Immature natural killer cell (primary cell): ENCODE measurements at regions not wholly inside any gene's neighbourhood (a gene's known extent, or its start where the extent isn't known, plus 50 kb on each side); places are given as distances from the start of the nearest gene placed in this dataset.

Experiments used
- DNase-seq, 3 donors: peaks; one replicate each; pipeline ENCODE4 v3.0.0; 2022; ENCODE audit warnings: mixed read lengths in 1 of 3
- H3K27ac Mint-ChIP-seq, 6 donors: one replicate each; pipeline ENCODE4 v1.8.0; 2020; ENCODE audit warnings: mixed read lengths in 6 of 6, mild to moderate bottlenecking in 5 of 6, inconsistent platforms in 4 of 6, moderate library complexity in 3 of 6
- H3K27me3 Mint-ChIP-seq, 3 donors: one replicate each; pipeline ENCODE4 v1.8.0; 2020 to 2021; ENCODE audit warnings: low read depth in 3 of 3, mild to moderate bottlenecking in 3 of 3, mixed read lengths in 3 of 3, moderate library complexity in 3 of 3, inconsistent platforms in 1 of 3
- H3K36me3 Mint-ChIP-seq, 3 donors: one replicate each; pipeline ENCODE4 v1.8.0; 2020; ENCODE audit warnings: mixed read lengths in 3 of 3, inconsistent platforms in 2 of 3, mild to moderate bottlenecking in 2 of 3
- H3K4me1 Mint-ChIP-seq, 2 donors: one replicate each; pipeline ENCODE4 v1.8.0; 2020; ENCODE audit warnings: inconsistent platforms in 2 of 2, mild to moderate bottlenecking in 2 of 2, mixed read lengths in 2 of 2, moderate library complexity in 1 of 2
- H3K4me3 Mint-ChIP-seq, 5 donors: one replicate each; pipeline ENCODE4 v1.8.0; 2020; ENCODE audit warnings: mild to moderate bottlenecking in 5 of 5, mixed read lengths in 5 of 5, inconsistent platforms in 3 of 5, moderate library complexity in 3 of 5
- H3K9me3 Mint-ChIP-seq, 6 donors: one replicate each; pipeline ENCODE4 v1.8.0; 2020; ENCODE audit warnings: mild to moderate bottlenecking in 6 of 6, mixed read lengths in 6 of 6, inconsistent platforms in 4 of 6, moderate library complexity in 3 of 6

DNA sequence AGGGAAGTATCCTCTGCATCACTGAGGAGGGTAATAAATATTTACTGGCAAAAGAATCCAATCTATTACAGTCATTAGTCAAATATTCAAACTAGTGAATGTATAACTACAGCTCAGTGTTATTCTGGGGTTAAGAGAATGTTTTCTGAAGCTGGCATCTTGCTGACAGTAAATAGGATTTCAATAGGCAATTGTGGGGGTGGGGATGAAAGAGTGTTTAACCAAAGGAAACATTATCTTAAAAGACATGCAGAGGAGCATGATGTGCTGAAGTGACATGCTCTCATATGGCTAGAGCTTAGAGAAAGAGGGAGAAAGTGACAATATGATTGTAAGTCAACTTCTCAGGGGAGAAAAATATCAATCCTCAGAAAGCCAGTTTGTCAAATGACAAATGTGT, 618.4 kb upstream of the RIOK2 start:
- Mint-ChIP-seq H3K27me3 (no peaks in the 10 kb centered on the region), H3K9me3 (peaks cover 4 to 26% (median 10%) of the 10 kb centered on the region in 6 donors)

DNA sequence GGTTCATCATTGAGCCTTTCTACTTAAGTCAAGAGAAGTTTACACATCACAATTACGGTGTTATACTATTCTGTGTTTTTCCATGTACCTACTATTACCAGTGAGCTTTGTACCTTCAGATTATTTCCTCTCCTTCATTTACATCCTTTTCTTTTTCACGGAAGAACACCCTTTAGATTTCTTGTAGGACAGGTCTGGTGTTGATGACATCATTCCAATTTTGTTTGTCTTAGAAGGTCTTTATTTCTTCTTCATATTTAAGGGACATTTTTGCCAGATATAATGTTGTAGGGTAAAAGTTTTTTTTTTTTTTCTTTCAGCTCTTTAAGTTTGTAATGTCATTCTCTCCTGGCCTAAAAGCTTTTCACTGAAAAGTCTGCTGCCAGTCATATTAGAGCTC, 637.1 kb upstream of the RIOK2 start:
- Mint-ChIP-seq H3K4me3 (no peak overlapping the region), H3K27ac (no peak overlapping the region), H3K27me3 (peaks cover 0 to 6% (median 0%) of the 10 kb centered on the region in 3 donors), H3K4me1 (no peaks in the 10 kb centered on the region), H3K36me3 (peaks cover 0 to 3% (median 0%) of the 10 kb centered on the region in 3 donors), H3K9me3 (peaks cover 9 to 42% (median 20%) of the 10 kb centered on the region in 6 donors)
- DNase-seq, result no peak

More for the DNA sequence above, 618.4 kb upstream of the RIOK2 start:
- Mint-ChIP-seq H3K27ac (no peak overlapping the region), H3K4me1 (no peaks in the 10 kb centered on the region), H3K4me3 (no peak overlapping the region), H3K36me3 (no peaks in the 10 kb centered on the region)
- no peak for DNase-seq

DNA sequence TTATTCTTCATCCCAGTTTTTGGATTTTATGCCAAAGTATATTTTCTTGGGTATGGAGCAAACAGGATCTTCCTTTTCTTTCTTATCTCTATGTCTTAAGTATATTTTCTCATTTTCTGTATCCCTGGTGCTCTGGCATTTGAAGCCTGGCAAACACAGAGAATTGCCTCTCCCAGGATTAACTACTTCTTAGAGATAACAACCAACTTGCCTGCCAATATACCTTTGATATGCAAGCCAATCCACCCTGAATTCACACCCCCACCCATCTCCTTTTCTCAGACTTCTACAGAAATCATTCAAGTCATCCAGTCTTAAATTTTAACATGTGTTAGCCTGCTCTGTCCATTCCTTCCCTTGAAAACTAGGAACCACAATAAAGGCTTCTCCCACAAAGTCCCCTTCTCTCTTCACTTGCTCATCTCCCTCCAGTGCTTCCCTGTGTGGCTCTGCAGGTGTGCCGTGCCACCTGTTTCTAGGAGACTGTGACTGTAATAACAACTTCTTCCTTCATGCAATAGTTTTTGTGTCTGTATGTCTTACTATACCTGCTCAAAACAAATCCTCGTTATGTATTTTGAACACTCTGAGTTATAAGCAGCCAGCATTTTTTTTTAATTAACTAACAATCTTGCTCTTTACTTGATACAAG, 649.7 kb upstream of the RIOK2 start:
- H3K9me3 Mint-ChIP-seq, result peaks cover 4 to 29% (median 9%) of the 10 kb centered on the region in 6 donors
- no peak for DNase-seq
- no peaks in the 10 kb centered on the region for H3K4me1 Mint-ChIP-seq
- peaks cover 0 to 2% (median 2%) of the 10 kb centered on the region in 3 donors for H3K27me3 Mint-ChIP-seq
- no peaks in the 10 kb centered on the region for H3K36me3 Mint-ChIP-seq
- H3K27ac Mint-ChIP-seq, result no peak overlapping the region
- no peak overlapping the region for H3K4me3 Mint-ChIP-seq

GRCh38 chr5:97834561-97834960, 651.5 kb upstream of the RIOK2 start:
- Mint-ChIP-seq H3K36me3 (no peaks in the 10 kb centered on the region), H3K4me1 (no peaks in the 10 kb centered on the region), H3K9me3 (peaks cover 1 to 21% (median 8%) of the 10 kb centered on the region in 6 donors), H3K27ac (no peak overlapping the region), H3K27me3 (peaks cover 0 to 2% (median 2%) of the 10 kb centered on the region in 3 donors), H3K4me3 (no peak overlapping the region)
- DNase-seq, result no peak

DNA sequence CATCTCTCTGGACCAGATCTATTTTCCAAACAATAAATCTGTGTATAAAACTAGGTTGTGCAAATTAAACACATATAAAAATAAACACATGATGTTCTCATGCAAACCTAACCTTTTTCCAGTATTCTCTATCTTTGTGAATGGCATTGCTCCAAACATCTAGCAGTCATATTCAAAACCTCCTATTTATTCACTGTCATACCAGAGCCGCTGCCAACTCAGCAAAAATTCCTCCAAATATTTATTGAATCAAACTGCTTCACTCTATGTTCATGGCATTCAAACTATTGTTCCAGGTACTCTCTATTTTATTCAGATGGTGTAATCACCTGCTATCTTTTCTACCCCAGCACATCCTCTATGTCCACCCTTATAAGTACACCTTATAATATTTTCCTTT, 652.1 kb upstream of the RIOK2 start:
- Mint-ChIP-seq H3K4me1 (no peaks in the 10 kb centered on the region), H3K36me3 (no peaks in the 10 kb centered on the region), H3K4me3 (no peak overlapping the region), H3K27ac (no peak overlapping the region), H3K9me3 (peaks cover 1 to 19% (median 8%) of the 10 kb centered on the region in 6 donors), H3K27me3 (peaks cover 0 to 2% (median 2%) of the 10 kb centered on the region in 3 donors)
- no peak for DNase-seq

DNA sequence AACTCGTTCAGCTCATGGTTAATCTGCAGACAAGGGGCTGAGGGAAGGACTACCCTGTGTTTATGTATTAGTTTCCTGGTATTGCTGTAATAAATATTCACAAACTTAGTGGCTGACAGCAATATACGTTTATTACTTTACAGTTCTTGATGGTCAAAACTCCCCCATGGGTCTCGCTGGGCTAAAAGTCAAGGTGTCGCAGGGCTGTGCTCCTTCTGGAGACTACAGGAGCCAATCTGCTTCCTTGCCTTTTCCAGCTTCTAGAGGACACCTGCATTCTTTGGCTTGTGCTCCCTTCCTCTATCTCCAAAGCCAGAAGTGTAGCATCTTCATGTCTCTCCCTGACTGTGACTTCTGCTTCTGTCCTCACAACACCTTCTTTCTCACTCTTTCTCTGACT, 653.8 kb upstream of the RIOK2 start:
- no peak overlapping the region for H3K4me3 Mint-ChIP-seq
- peaks cover 0 to 8% (median 6%) of the 10 kb centered on the region in 6 donors for H3K9me3 Mint-ChIP-seq
- no peak overlapping the region for H3K27ac Mint-ChIP-seq
- H3K36me3 Mint-ChIP-seq, result no peaks in the 10 kb centered on the region
- no peaks in the 10 kb centered on the region for H3K4me1 Mint-ChIP-seq
- no peak for DNase-seq
- H3K27me3 Mint-ChIP-seq, result peaks cover 0 to 2% (median 2%) of the 10 kb centered on the region in 3 donors

DNA sequence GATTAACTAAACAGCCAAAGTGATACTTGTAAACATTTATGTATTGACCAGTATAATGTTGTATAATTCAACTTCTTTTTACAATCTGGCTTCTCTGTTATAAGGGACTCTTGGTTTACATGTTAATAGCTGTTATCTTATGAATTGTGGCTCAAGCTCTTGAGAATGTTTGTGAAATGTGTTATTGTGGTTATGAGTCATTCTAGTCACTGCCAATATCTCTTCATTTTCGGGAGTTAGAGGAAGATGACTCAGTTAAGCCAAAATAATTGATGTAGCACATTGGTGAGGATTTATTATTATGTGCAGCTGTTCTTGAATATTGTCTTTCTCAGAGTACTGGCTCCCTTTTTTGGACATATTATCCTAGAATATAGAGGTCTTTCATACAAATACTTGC, 655.2 kb upstream of the RIOK2 start:
- Mint-ChIP-seq H3K9me3 (peaks cover 0 to 15% (median 4%) of the 10 kb centered on the region in 6 donors), H3K36me3 (no peaks in the 10 kb centered on the region), H3K4me3 (no peak overlapping the region), H3K27ac (no peak overlapping the region), H3K4me1 (no peaks in the 10 kb centered on the region), H3K27me3 (peaks cover 0 to 2% (median 2%) of the 10 kb centered on the region in 3 donors)
- DNase-seq, result no peak

DNA sequence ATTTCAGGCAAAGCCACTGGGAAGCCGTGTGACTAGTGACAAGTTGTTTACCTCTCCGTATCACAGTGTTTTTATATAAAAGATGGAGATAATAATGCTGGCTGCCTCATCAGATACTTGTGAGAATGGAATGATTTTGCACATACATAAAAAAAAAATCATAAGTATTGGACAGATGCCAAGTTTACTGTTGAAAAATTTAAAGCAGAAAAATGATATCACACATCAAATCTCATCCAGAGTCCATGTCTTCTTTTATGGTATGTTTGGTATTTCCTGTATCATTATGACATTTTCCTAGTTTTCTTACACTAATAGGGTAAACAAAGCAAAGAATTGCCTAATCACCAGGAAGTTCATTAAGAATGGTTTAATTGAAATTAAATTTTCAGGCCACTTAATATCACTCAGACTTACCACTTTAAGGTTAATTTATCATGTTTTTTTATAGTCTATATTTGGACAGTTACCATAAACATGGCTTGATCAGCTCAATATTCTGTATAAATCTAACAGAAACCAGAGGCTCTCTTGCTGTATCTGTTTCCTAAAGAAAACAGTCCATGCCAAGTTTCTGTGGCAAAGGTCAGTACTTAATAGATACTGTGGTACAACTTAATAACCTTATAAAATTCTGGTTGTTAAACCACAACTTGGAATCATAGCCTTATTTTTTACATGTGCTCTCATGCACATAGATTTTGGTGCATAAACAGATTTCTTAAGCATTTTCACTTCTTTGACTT, 656.5 kb upstream of the RIOK2 start:
- H3K27ac Mint-ChIP-seq, result no peak overlapping the region
- no peaks in the 10 kb centered on the region for H3K36me3 Mint-ChIP-seq
- H3K27me3 Mint-ChIP-seq, result peaks cover 0 to 2% (median 2%) of the 10 kb centered on the region in 3 donors
- no peaks in the 10 kb centered on the region for H3K4me1 Mint-ChIP-seq
- DNase-seq, result no peak
- H3K9me3 Mint-ChIP-seq, result peaks cover 0 to 17% (median 5%) of the 10 kb centered on the region in 6 donors
- H3K4me3 Mint-ChIP-seq, result no peak overlapping the region

DNA sequence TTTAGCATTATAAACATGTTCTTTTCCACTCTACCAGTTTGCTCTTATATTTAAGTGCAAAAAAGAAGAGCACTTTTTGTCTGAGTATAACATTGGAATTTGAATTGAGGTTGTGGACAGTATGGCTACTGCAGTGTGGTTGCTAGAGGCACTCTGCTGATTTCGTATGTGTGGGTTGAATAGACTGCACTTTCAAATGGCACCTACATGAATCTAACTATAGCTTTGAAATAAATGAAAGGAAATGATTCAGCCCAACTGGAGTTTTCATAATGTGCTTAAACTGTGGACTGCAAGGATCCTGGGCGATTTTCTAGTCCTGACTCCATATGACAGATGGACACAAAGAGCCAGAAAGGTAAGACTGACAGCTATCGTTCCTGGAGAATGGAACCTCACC, 657.6 kb upstream of the RIOK2 start:
- Mint-ChIP-seq H3K36me3 (no peaks in the 10 kb centered on the region), H3K4me3 (no peak overlapping the region), H3K4me1 (no peaks in the 10 kb centered on the region), H3K27ac (no peak overlapping the region), H3K27me3 (peaks cover 0 to 2% (median 0%) of the 10 kb centered on the region in 3 donors), H3K9me3 (peaks cover 0 to 17% (median 5%) of the 10 kb centered on the region in 6 donors)
- no peak for DNase-seq

DNA sequence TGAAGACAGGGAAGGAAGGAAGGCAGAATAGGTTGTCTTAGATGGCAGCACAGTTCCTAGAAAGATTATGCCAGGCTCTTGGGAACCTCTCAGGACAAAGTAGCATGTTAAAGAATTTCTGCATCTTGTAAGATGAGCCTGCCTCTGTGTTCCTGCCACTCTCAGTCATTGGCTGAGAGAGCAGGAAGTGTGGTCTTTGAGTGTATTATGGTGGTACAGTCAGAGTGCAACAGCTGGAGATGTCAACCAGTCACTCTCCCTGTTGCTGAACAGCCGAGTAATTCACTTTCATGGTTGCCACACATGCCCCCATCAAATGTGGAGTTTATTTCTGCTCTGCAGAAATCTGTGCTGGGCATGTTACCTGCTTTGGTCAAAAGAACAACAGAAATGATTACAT, 659.6 kb upstream of the RIOK2 start:
- DNase-seq, result no peak
- Mint-ChIP-seq H3K27ac (no peak overlapping the region), H3K4me1 (no peaks in the 10 kb centered on the region), H3K27me3 (no peaks in the 10 kb centered on the region), H3K4me3 (no peak overlapping the region), H3K36me3 (no peaks in the 10 kb centered on the region), H3K9me3 (peaks cover 3 to 13% (median 7%) of the 10 kb centered on the region in 6 donors)

DNA sequence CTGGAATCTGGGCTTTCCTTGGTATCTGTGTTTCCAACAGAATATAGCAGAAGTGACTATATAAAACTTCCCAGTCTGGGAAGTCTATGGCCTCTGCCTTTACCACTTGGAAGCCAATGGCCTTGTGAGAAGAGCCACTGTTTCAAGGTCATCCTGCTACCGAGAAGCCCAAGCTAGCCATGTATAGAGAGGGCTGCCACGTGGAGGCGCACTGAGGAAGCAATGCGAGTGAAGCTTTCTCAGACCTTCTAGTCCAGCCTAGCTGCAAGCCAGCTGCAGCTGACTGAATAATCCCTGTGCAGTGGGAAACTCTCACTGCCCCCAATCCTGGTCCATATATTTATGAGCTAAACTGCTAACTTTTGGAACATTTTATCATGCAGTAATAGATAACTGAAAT, 661.8 kb upstream of the RIOK2 start:
- no peaks in the 10 kb centered on the region for H3K27me3 Mint-ChIP-seq
- no peaks in the 10 kb centered on the region for H3K4me1 Mint-ChIP-seq
- H3K27ac Mint-ChIP-seq, result no peak overlapping the region
- DNase-seq, result no peak
- H3K4me3 Mint-ChIP-seq, result no peak overlapping the region
- H3K9me3 Mint-ChIP-seq, result peaks cover 4 to 19% (median 9%) of the 10 kb centered on the region in 6 donors
- H3K36me3 Mint-ChIP-seq, result no peaks in the 10 kb centered on the region

GRCh38 chr5:97846643-97847042, 663.6 kb upstream of the RIOK2 start:
- Mint-ChIP-seq H3K4me1 (no peaks in the 10 kb centered on the region), H3K4me3 (no peak overlapping the region), H3K36me3 (no peaks in the 10 kb centered on the region), H3K9me3 (peaks cover 7 to 25% (median 12%) of the 10 kb centered on the region in 6 donors), H3K27me3 (no peaks in the 10 kb centered on the region), H3K27ac (no peak overlapping the region)
- DNase-seq, result no peak

DNA sequence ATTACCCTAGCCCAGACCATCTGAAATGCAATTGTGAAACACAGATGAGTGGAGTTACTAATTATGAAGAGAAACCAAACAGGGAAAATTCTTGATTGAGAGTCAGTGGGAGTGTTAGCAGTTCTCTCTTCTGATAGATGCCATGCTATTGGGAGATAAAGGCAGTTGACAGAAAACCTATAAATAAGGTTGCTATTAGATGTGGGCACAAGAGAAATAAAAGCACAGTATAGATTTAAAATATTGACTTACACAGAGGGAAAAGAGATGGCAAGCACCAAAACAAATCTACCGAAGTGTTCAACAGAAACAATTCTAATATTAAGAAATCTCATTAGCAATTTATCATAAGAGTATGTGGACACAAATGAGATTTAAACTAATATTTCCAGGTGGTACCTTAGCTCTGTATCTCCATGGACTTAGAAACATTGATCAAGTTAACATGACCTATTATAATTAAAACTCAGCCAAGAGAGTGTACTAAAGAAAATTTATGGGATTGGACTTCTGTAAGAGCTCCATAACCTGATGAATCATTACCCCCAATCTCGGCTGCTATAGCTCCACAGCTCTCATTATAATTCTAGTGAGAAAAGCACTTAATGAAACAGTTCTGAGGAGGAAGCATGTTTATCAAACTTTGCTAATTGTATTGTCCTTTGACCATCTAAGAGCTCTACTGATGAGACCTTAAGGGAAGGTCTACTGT, 665.0 kb upstream of the RIOK2 start:
- no peaks in the 10 kb centered on the region for H3K36me3 Mint-ChIP-seq
- peaks cover 3 to 27% (median 11%) of the 10 kb centered on the region in 6 donors for H3K9me3 Mint-ChIP-seq
- H3K4me1 Mint-ChIP-seq, result no peaks in the 10 kb centered on the region
- DNase-seq, result no peak
- H3K27ac Mint-ChIP-seq, result no peak overlapping the region
- no peaks in the 10 kb centered on the region for H3K27me3 Mint-ChIP-seq
- H3K4me3 Mint-ChIP-seq, result no peak overlapping the region

- H3K27ac Mint-ChIP-seq, result no peak overlapping the region
- no peaks in the 10 kb centered on the region for H3K36me3 Mint-ChIP-seq
- H3K27me3 Mint-ChIP-seq, result peaks cover 0 to 1% (median 0%) of the 10 kb centered on the region in 3 donors
- no peak for DNase-seq
- H3K4me1 Mint-ChIP-seq, result no peaks in the 10 kb centered on the region
- no peak overlapping the region for H3K4me3 Mint-ChIP-seq
- peaks cover 8 to 44% (median 11%) of the 10 kb centered on the region in 6 donors for H3K9me3 Mint-ChIP-seq
These were observed 668.0 kb upstream of the RIOK2 start for GRCh38 chr5:97851036-97851435.
